CD4-positive, alpha-beta T cell (primary cell): ENCODE measurements at regions not wholly inside any gene's neighbourhood (a gene's known extent, or its start where the extent isn't known, plus 50 kb on each side); places are given as distances from the start of the nearest gene placed in this dataset.

Experiments used
- ATAC-seq: fragments of 200-7000 bp; cut with Tn5 transposase; one replicate; pipeline ENCODE4 v1.10.0; 2022; ENCODE audit warnings: mild to moderate bottlenecking; ENCODE audit not compliant: poor library complexity
- CTCF ChIA-PET: fragments of 350-600 bp; sonication (Branson Sonifier 250); formaldehyde crosslinking; loops from one replicate; lab custom pipeline; 2021; ENCODE audit warnings: antibody characterized with exemption, inconsistent platforms; lab: Charles Lee
- POLR2A ChIA-PET: fragments of 350-600 bp; sonication (Branson Sonifier 250); formaldehyde crosslinking; loops from one replicate; lab custom pipeline; 2021; ENCODE audit warnings: antibody characterized with exemption, inconsistent platforms; lab: Charles Lee
- DNase-seq, 14 experiments: peaks; one replicate each; pipeline ENCODE4 v3.0.0-alpha.2; 2013 to 2020; ENCODE audit warnings: mixed read lengths in 2 of 14
- H3K27ac ChIP-seq, 2 donors: one replicate each; pipeline versions ENCODE4 v1.5.1 to v1.7.0; 2013; ENCODE audit warnings: low read length in 2 of 2, low read depth in 1 of 2, mild to moderate bottlenecking in 1 of 2
- H3K27me3 ChIP-seq, 2 experiments: 1 replicate in 1 of 2; 2 replicates in 1 of 2; pipeline versions ENCODE4 v1.6.1 to v1.7.0; 2013; ENCODE audit warnings: low read length in 2 of 2, control low read depth in 1 of 2, mild to moderate bottlenecking in 1 of 2, moderate library complexity in 1 of 2; ENCODE audit not compliant: insufficient read depth in 2 of 2, control insufficient read depth in 1 of 2
- H3K36me3 ChIP-seq: one replicate; pipeline ENCODE4 v1.6.1; 2013; ENCODE audit warnings: low read length, control low read depth; ENCODE audit not compliant: insufficient read depth
- H3K4me1 ChIP-seq: one replicate; pipeline ENCODE4 v1.6.1; 2013; ENCODE audit warnings: low read length, control low read depth; ENCODE audit not compliant: insufficient read depth
- H3K4me3 ChIP-seq: one replicate; pipeline ENCODE4 v1.5.1; 2013; ENCODE audit warnings: mild to moderate bottlenecking, low read length, moderate library complexity
- H3K9me3 ChIP-seq, 2 experiments: 1 replicate in 1 of 2; 2 replicates in 1 of 2; pipeline versions ENCODE4 v1.6.1 to v1.7.0; 2013; ENCODE audit warnings: low read length in 2 of 2, mild to moderate bottlenecking in 2 of 2, control low read depth in 1 of 2, moderate library complexity in 1 of 2; ENCODE audit not compliant: control insufficient read depth in 1 of 2, insufficient read depth in 1 of 2
- H3K27ac Mint-ChIP-seq: one replicate; pipeline ENCODE4 v1.8.0; 2020; ENCODE audit warnings: mixed read lengths
- H3K27me3 Mint-ChIP-seq: one replicate; pipeline ENCODE4 v1.8.0; 2021; ENCODE audit warnings: mixed read lengths
- H3K36me3 Mint-ChIP-seq: one replicate; pipeline ENCODE4 v1.8.0; 2021; ENCODE audit warnings: low read depth, mixed read lengths
- H3K4me1 Mint-ChIP-seq: one replicate; pipeline ENCODE4 v1.8.0; 2021; ENCODE audit warnings: low read depth, mixed read lengths
- H3K4me3 Mint-ChIP-seq: one replicate; pipeline ENCODE4 v1.8.0; 2020; ENCODE audit warnings: mild to moderate bottlenecking, mixed read lengths
- H3K9me3 Mint-ChIP-seq: one replicate; pipeline ENCODE4 v1.8.0; 2020; ENCODE audit warnings: mixed read lengths
- intact Hi-C, 2 experiments: fragments of 100-400 bp; cut with DNase I in 1 of 2; cut with micrococcal nuclease in 1 of 2; formaldehyde crosslinking; loops; one replicate each; pipeline versions ENCODE4 v1.15.1 to v1.9.0; 2023 to 2025; cut with DNase I, micrococcal nuclease
- TF ChIP-seq, protein P1 (sequence below): fragments of 200-600 bp; IDR thresholded peaks from one replicate; pipeline ENCODE4 v1.8.0; 2022; ENCODE audit warnings: antibody characterized with exemption, mild to moderate bottlenecking

DNA sequence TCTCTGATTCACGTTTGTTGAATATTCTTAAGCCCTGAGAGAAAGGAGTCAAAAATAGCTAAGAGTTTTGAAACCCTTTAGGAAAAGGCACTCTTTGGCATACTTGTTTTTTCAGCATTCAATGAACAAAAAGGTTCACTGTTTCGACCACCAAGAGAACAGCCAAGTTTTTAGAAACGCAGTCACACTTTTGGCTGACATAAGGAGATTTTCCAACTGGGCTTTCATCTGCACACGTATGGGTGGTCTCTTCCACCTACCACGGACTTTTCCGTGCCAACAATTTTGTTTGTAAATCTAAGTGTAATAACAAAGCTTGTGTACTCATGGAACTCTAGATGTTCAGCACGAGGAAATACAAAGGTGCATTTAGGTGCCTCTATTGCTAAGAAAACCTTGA is 270.3 kb downstream of the WDR11 start:
- ChIA-PET POLR2A (no interaction called here), CTCF (no interaction called here)
- H3K9me3 Mint-ChIP-seq: peaks cover 3% of the 10 kb centered on the region
- no peaks in the 10 kb centered on the region for H3K4me1 Mint-ChIP-seq
- Histone ChIP-seq H3K27ac (no peak overlapping the region), H3K4me3 (no peak overlapping the region), H3K36me3 (no peaks in the 10 kb centered on the region), H3K4me1 (no peaks in the 10 kb centered on the region), H3K9me3 (peaks cover 0 to 4% of the 10 kb centered on the region in 2 experiments), H3K27me3 (no peaks in the 10 kb centered on the region)
- no peaks in the 10 kb centered on the region for H3K36me3 Mint-ChIP-seq
- no peak for ATAC-seq
- no peak overlapping the region for H3K4me3 Mint-ChIP-seq
- H3K27ac Mint-ChIP-seq: no peak overlapping the region
- TF ChIP-seq, protein P1, sequence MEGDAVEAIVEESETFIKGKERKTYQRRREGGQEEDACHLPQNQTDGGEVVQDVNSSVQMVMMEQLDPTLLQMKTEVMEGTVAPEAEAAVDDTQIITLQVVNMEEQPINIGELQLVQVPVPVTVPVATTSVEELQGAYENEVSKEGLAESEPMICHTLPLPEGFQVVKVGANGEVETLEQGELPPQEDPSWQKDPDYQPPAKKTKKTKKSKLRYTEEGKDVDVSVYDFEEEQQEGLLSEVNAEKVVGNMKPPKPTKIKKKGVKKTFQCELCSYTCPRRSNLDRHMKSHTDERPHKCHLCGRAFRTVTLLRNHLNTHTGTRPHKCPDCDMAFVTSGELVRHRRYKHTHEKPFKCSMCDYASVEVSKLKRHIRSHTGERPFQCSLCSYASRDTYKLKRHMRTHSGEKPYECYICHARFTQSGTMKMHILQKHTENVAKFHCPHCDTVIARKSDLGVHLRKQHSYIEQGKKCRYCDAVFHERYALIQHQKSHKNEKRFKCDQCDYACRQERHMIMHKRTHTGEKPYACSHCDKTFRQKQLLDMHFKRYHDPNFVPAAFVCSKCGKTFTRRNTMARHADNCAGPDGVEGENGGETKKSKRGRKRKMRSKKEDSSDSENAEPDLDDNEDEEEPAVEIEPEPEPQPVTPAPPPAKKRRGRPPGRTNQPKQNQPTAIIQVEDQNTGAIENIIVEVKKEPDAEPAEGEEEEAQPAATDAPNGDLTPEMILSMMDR: no peak
- H3K27me3 Mint-ChIP-seq: no peaks in the 10 kb centered on the region
- intact Hi-C loops: no loop called here
- DNase-seq: no peak

DNA sequence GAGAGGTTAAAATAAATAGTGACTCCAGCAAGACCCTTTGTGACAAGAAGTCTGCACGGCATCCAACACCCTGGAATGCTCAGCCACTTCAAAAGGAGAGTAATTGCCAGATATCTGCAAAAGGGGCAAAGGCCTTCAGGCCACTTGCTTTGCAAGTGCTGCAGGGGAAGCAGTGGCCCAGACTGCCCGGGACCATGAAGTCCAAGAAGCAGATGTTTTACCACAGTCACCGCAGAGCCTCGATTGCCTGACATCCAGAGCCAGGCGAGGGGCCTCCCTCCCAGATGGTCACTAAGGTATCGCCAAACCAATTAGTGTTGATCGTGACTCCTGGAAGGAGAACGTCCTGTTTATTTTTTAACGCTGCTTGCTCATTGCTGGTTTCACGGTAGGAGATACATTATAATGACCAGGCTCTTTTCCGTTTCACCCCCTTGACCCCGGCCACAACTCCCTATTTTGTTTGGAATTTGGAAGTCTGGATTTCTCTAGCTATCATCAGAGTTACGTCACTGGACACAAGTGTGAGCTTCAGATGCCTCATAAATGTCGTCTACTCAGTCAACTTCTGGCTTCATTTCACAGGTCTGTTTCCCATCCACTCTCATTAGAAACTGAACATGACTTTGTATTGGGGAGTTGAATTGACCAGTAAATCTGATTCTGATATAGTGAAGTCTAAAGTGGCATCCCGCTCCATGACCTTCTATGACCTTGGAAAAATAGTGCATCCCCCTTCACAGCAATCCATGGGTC is 276.2 kb downstream of the WDR11 start:
- Mint-ChIP-seq H3K27ac (no peak overlapping the region), H3K9me3 (peaks cover 3% of the 10 kb centered on the region), H3K4me1 (no peaks in the 10 kb centered on the region), H3K4me3 (no peak overlapping the region), H3K27me3 (no peaks in the 10 kb centered on the region), H3K36me3 (no peaks in the 10 kb centered on the region)
- ChIA-PET CTCF (no interaction called here), POLR2A (no interaction called here)
- TF ChIP-seq, protein P1: no peak
- H3K27ac ChIP-seq: no peak overlapping the region
- H3K9me3 ChIP-seq: peaks cover 0 to 4% of the 10 kb centered on the region in 2 experiments
- DNase-seq (no peak), ATAC-seq (no peak)
- H3K4me1 ChIP-seq: no peaks in the 10 kb centered on the region
- H3K27me3 ChIP-seq: no peaks in the 10 kb centered on the region
- H3K4me3 ChIP-seq: no peak overlapping the region
- intact Hi-C loops: no loop called here
- no peaks in the 10 kb centered on the region for H3K36me3 ChIP-seq

DNA sequence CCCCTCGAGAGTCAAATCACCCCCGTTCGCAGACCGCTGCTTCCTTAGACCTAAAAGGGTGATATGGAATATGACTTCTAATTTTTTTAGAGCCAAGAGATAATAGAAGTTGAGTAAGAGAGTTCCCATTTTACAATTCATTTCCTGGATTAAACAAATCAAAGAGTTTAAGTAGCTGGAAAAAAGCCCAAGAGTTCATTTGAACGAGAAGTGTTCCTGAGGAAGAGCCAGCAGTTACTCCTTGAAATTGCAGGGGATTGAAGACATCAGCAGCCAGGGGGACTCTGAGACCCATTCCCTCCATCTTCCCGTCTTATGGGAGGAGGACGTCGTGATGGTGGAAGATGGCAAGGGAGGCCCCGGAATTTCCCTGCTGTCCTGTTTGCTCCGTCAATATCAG is 277.0 kb downstream of the WDR11 start:
- intact Hi-C loops: no loop called here
- Mint-ChIP-seq H3K9me3 (no peaks in the 10 kb centered on the region), H3K27me3 (no peaks in the 10 kb centered on the region), H3K4me3 (no peak overlapping the region), H3K27ac (no peak overlapping the region), H3K4me1 (no peaks in the 10 kb centered on the region), H3K36me3 (no peaks in the 10 kb centered on the region)
- ChIA-PET POLR2A (no interaction called here), CTCF (no interaction called here)
- Histone ChIP-seq H3K9me3 (peaks cover 0 to 1% of the 10 kb centered on the region in 2 experiments), H3K36me3 (no peaks in the 10 kb centered on the region), H3K27ac (no peak overlapping the region), H3K27me3 (no peaks in the 10 kb centered on the region), H3K4me3 (no peak overlapping the region), H3K4me1 (no peaks in the 10 kb centered on the region)
- no peak for ATAC-seq
- TF ChIP-seq, protein P1: no peak
- DNase-seq: no peak
